ENCODE measurements at regions not wholly inside any gene's neighbourhood (a gene's known extent, or its start where the extent isn't known, plus 50 kb on each side); places are given as distances from the start of the nearest gene placed in this dataset.

DNA sequence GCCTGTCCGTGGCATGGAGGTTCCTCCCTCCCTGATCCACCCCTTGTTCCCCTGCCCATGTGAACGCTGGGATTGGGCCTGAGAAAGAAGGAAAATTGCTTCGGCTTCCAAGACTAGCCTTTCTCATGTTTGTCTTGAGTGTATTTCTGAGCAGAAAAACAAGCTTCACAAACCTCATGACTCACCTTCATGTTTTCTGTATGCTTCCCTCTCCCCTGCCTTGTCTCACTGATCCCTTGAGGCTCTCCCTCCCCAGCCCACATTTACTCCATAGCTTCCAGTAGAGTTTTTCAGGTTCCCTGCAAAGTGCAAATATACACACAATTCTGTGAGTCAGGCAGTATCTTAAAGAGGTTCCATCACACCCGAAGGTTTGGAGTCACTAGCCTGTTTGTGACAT, 572.4 kb downstream of the UQCRFS1 start:
- TF ChIP-seq, protein P1, sequence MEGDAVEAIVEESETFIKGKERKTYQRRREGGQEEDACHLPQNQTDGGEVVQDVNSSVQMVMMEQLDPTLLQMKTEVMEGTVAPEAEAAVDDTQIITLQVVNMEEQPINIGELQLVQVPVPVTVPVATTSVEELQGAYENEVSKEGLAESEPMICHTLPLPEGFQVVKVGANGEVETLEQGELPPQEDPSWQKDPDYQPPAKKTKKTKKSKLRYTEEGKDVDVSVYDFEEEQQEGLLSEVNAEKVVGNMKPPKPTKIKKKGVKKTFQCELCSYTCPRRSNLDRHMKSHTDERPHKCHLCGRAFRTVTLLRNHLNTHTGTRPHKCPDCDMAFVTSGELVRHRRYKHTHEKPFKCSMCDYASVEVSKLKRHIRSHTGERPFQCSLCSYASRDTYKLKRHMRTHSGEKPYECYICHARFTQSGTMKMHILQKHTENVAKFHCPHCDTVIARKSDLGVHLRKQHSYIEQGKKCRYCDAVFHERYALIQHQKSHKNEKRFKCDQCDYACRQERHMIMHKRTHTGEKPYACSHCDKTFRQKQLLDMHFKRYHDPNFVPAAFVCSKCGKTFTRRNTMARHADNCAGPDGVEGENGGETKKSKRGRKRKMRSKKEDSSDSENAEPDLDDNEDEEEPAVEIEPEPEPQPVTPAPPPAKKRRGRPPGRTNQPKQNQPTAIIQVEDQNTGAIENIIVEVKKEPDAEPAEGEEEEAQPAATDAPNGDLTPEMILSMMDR (IDR thresholded peaks at IDR 0.05), result no peak
- TF ChIP-seq POLR2A (IDR thresholded peaks at IDR 0.05), result no peak
